IMR-90 (cell line): ENCODE measurements at regions not wholly inside any gene's neighbourhood (a gene's known extent, or its start where the extent isn't known, plus 50 kb on each side); places are given as distances from the start of the nearest gene placed in this dataset.
A peak's percentile ranks its signal among the peaks of the same experiment; 100 is the strongest.

Source experiments
- ATAC-seq: fragments of 200-7000 bp; cut with Tn5 transposase; 2 replicates; pipeline ENCODE4 v1.9.1; 2020; ENCODE audit warnings: low read depth, mild to moderate bottlenecking, moderate library complexity
- BruUV-seq: library from RNA; stranded (reverse); fragments of 400-500 nt; replicated peaks from 2 replicates; lab custom pipeline; 2021; lab: Mats Ljungman, UMichigan
- CTCF ChIA-PET: fragments of 300-600 bp; formaldehyde crosslinking; extraction: SDS; loops from one replicate; lab custom pipeline; 2021; ENCODE audit warnings: antibody characterized with exemption; lab: Yijun Ruan, JAX
- POLR2A ChIA-PET: fragments of 300-600 bp; sonication (Branson Sonifier 250); formaldehyde crosslinking; loops from one replicate; lab custom pipeline; 2022; ENCODE audit warnings: antibody characterized with exemption; ENCODE audit not compliant: unreplicated experiment; lab: Charles Lee
- DNase-seq: peaks from one replicate; pipeline ENCODE4 v3.0.0; 2013
- H2AFZ ChIP-seq: replicated peaks from 2 replicates; pipeline ENCODE3; 2013; ENCODE audit warnings: low read length, mild to moderate bottlenecking; ENCODE audit not compliant: poor library complexity
- H2AK5ac ChIP-seq: 2 replicates; pipeline ENCODE4 v1.6.1; 2013; ENCODE audit warnings: low read depth, low read length, inconsistent platforms
- H2AK9ac ChIP-seq: replicated peaks from 2 replicates; pipeline ENCODE3; 2013; ENCODE audit warnings: mild to moderate bottlenecking, low read depth, low read length, moderate library complexity; ENCODE audit not compliant: poor library complexity
- H2BK120ac ChIP-seq: 2 replicates; pipeline ENCODE4 v1.6.1; 2013; ENCODE audit warnings: low read depth, low read length, inconsistent platforms
- H2BK15ac ChIP-seq: 3 replicates; pipeline ENCODE4 v1.6.1; 2013; ENCODE audit warnings: low read depth, low read length, inconsistent platforms
- H2BK20ac ChIP-seq: 2 replicates; pipeline ENCODE4 v1.6.1; 2013; ENCODE audit warnings: low read depth, mild to moderate bottlenecking, inconsistent platforms, low read length, moderate library complexity
- H2BK5ac ChIP-seq: 2 replicates; pipeline ENCODE4 v1.6.1; 2013; ENCODE audit warnings: mild to moderate bottlenecking, low read depth, low read length, inconsistent platforms; ENCODE audit not compliant: poor library complexity, severe bottlenecking
- H3K14ac ChIP-seq: replicated peaks from 2 replicates; pipeline ENCODE4 v1.6.1; 2013; ENCODE audit warnings: low read depth, low read length, inconsistent platforms
- H3K18ac ChIP-seq: 2 replicates; pipeline ENCODE4 v1.6.1; 2013; ENCODE audit warnings: low read depth, low read length, control low read depth
- H3K23ac ChIP-seq: 2 replicates; pipeline ENCODE4 v1.6.1; 2013; ENCODE audit warnings: low read depth, low read length, inconsistent platforms
- H3K27ac ChIP-seq: 2 replicates; pipeline ENCODE4 v1.5.1; 2013; ENCODE audit warnings: mild to moderate bottlenecking, control low read depth, low read length; ENCODE audit not compliant: insufficient read depth
- H3K27me3 ChIP-seq: 2 replicates; pipeline ENCODE4 v1.6.1; 2013; ENCODE audit warnings: low read length; ENCODE audit not compliant: control insufficient read depth, insufficient read depth
- H3K36me3 ChIP-seq: 2 replicates; pipeline ENCODE4 v1.6.1; 2013; ENCODE audit warnings: low read length, mixed read lengths; ENCODE audit not compliant: control insufficient read depth, insufficient read depth
- H3K4ac ChIP-seq: 2 replicates; pipeline ENCODE4 v1.6.1; 2013; ENCODE audit warnings: low read depth, low read length, inconsistent platforms
- H3K4me1 ChIP-seq: 2 replicates; pipeline ENCODE4 v1.6.1; 2013; ENCODE audit warnings: low read length, mixed read lengths; ENCODE audit not compliant: control insufficient read depth, insufficient read depth
- H3K4me2 ChIP-seq: 2 replicates; pipeline ENCODE4 v1.6.1; 2013; ENCODE audit warnings: low read depth, mild to moderate bottlenecking, control low read depth, low read length, moderate library complexity
- H3K4me3 ChIP-seq: 2 replicates; pipeline ENCODE4 v1.5.1; 2013; ENCODE audit warnings: low read depth, mild to moderate bottlenecking, control low read depth, low read length, moderate library complexity; ENCODE audit not compliant: insufficient read depth
- H3K56ac ChIP-seq: 2 replicates; pipeline ENCODE4 v1.6.1; 2013; ENCODE audit warnings: low read length, inconsistent platforms; ENCODE audit not compliant: insufficient read depth; ENCODE audit errors: extremely low read depth
- H3K79me1 ChIP-seq, 2 experiments: 2 replicates each; pipeline ENCODE4 v1.6.1; 2013; ENCODE audit warnings: low read length in 2 of 2, inconsistent platforms in 1 of 2, low read depth in 1 of 2
- H3K9ac ChIP-seq: 2 replicates; pipeline ENCODE4 v1.6.1; 2013; ENCODE audit warnings: low read depth, low read length, control low read depth
- H3K9me1 ChIP-seq: 2 replicates; pipeline ENCODE4 v1.6.1; 2013; ENCODE audit warnings: low read length, inconsistent platforms; ENCODE audit not compliant: insufficient read depth
- H3K9me3 ChIP-seq: 2 replicates; pipeline ENCODE4 v1.6.1; 2013; ENCODE audit warnings: low read length; ENCODE audit not compliant: control insufficient read depth, insufficient read depth
- H4K20me1 ChIP-seq: 2 replicates; pipeline ENCODE4 v1.6.1; 2013; ENCODE audit warnings: low read length, inconsistent platforms; ENCODE audit not compliant: insufficient read depth
- H4K5ac ChIP-seq: 2 replicates; pipeline ENCODE4 v1.6.1; 2013; ENCODE audit warnings: mild to moderate bottlenecking, low read depth, low read length, control low read depth
- H4K8ac ChIP-seq, 2 experiments: 2 replicates each; pipeline ENCODE4 v1.6.1; 2013; ENCODE audit warnings: low read depth in 2 of 2, low read length in 2 of 2, control low read depth in 1 of 2, inconsistent platforms in 1 of 2
- H4K91ac ChIP-seq: 2 replicates; pipeline ENCODE4 v1.6.1; 2013; ENCODE audit warnings: low read depth, low read length, inconsistent platforms; ENCODE audit not compliant: insufficient read depth
- BHLHE40 ChIP-seq: fragments of 150-350 bp; IDR thresholded peaks from 2 replicates; pipeline ENCODE4 v1.6.1; 2016; ENCODE audit warnings: mild to moderate bottlenecking, low read depth, low read length
- CEBPB ChIP-seq: IDR thresholded peaks from 2 replicates; pipeline ENCODE4 v1.6.1; 2012; ENCODE audit warnings: low read depth, low read length, improper control_type of control experiment
- FOS ChIP-seq: fragments of 150-350 bp; IDR thresholded peaks from 2 replicates; pipeline ENCODE4 v1.6.1; 2016; ENCODE audit warnings: low read depth, low read length
- RFX5 ChIP-seq: IDR thresholded peaks from 2 replicates; pipeline ENCODE4 v1.8.0; 2012; ENCODE audit warnings: low read depth, mild to moderate bottlenecking, low read length, moderate library complexity
- SMC3 ChIP-seq: fragments of 150-350 bp; IDR thresholded peaks from 2 replicates; pipeline ENCODE4 v1.6.1; 2016; ENCODE audit warnings: low read depth, mild to moderate bottlenecking, antibody characterized with exemption, low read length, moderate library complexity
- WGBS, 2 experiments: methylation state at CpG; one replicate each; pipeline versions ENCODE4 v1.1.5 to v1.1.7; 2013; ENCODE audit warnings: missing lambda C conversion rate in 2 of 2; ENCODE audit not compliant: insufficient read length in 1 of 2; ENCODE audit errors: extremely low coverage in 2 of 2; 5-methylcytosine and 5-hydroxymethylcytosine counted together
- dilution Hi-C: fragments of 300-500 bp; cut with HindIII; formaldehyde crosslinking; loops from one replicate; pipeline ENCODE4 v1.14.3; 2018; ENCODE audit warnings: low sequenced_read_pairs; ENCODE audit not compliant: unreplicated experiment
- in situ Hi-C: fragments of 300-500 bp; cut with MboI; formaldehyde crosslinking; loops from 3 replicates; pipeline ENCODE4 v1.14.3; 2019; ENCODE audit warnings: low sequenced_read_pairs, inconsistent platforms, mixed read lengths
- intact Hi-C: fragments of 100-400 bp; cut with micrococcal nuclease; formaldehyde crosslinking; loops from 2 replicates; pipeline ENCODE4 v1.10.0; 2022
- TF ChIP-seq, protein P1 (sequence below): fragments of 150-350 bp; IDR thresholded peaks from 2 replicates; pipeline ENCODE4 v1.6.1; 2017; ENCODE audit warnings: mild to moderate bottlenecking, antibody characterized with exemption, low read length, low read depth

DNA sequence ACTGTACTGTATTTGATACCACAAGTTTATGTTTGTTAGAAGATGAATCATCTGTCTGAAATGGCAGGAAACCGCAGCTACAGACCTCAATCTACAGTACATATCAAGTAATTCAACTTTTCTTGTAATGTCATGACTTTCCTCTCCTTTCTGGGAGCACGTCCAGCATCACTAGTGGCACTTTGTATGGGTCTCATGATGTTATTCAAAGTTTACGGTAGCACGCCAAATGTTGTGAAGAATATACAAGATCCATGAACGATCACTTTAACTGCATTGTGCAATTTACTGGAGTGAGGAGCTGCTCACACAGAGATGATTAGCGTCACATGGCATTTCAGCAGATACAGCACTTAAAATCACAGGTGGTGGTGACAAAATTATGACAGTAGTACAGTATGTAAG lies 257.8 kb upstream of the GNAI1 start:
- H3K36me3 ChIP-seq = no peaks in the 10 kb centered on the region
- DNase-seq (peak; percentile 99), ATAC-seq (peak; percentile 96)
- POLR2A ChIA-PET = no interaction called here
- H3K56ac ChIP-seq = no peak overlapping the region
- in situ Hi-C loops = no loop called here
- H3K27me3 ChIP-seq = no peaks in the 10 kb centered on the region
- CTCF ChIA-PET = no interaction called here
- no peak overlapping the region for H3K23ac ChIP-seq
- no peak overlapping the region for H3K14ac ChIP-seq
- H3K9ac ChIP-seq = no peak overlapping the region
- H2BK15ac ChIP-seq = no peak overlapping the region
- no peak overlapping the region for H4K5ac ChIP-seq
- TF ChIP-seq SMC3 (no peak), RFX5 (no peak), BHLHE40 (peak; percentile 79), FOS (peak; percentile 38; the same call in 1 of the 2 replicates), CEBPB (peak; percentile 97)
- TF ChIP-seq, protein P1, sequence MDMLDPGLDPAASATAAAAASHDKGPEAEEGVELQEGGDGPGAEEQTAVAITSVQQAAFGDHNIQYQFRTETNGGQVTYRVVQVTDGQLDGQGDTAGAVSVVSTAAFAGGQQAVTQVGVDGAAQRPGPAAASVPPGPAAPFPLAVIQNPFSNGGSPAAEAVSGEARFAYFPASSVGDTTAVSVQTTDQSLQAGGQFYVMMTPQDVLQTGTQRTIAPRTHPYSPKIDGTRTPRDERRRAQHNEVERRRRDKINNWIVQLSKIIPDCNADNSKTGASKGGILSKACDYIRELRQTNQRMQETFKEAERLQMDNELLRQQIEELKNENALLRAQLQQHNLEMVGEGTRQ = peak; percentile 45; the same call in 1 of the 2 replicates
- no peak overlapping the region for H4K91ac ChIP-seq
- no peaks in the 10 kb centered on the region for H3K9me3 ChIP-seq
- dilution Hi-C loops = no loop called here
- H2AFZ ChIP-seq = no peak overlapping the region
- intact Hi-C loops = no loop called here
- no TSS peak for BruUV-seq
- H2AK9ac ChIP-seq = no peak overlapping the region
- H2AK5ac ChIP-seq = no peak overlapping the region
- H3K4me1 ChIP-seq = peaks cover 5% of the 10 kb centered on the region
- peak overlapping the region; percentile 89 for H2BK5ac ChIP-seq
- H3K4me2 ChIP-seq = no peak overlapping the region
- WGBS, 2 experiments = no CpG with 5 or more reads among the region's 6 CpGs
- H2BK20ac ChIP-seq = no peak overlapping the region
- H3K79me1 ChIP-seq = no peaks in the 10 kb centered on the region
- no peak overlapping the region for H3K27ac ChIP-seq
- H2BK120ac ChIP-seq = no peak overlapping the region; the same call in 1 of the 2 replicates
- H4K20me1 ChIP-seq = no peaks in the 10 kb centered on the region
- H3K4me3 ChIP-seq = no peak overlapping the region
- H3K18ac ChIP-seq = no peak overlapping the region
- no peaks in the 10 kb centered on the region for H3K9me1 ChIP-seq
- H3K4ac ChIP-seq = no peak overlapping the region
- H4K8ac ChIP-seq = no peak overlapping the region
